GM20000 (cell line): ENCODE measurements at regions not wholly inside any gene's neighbourhood (a gene's known extent, or its start where the extent isn't known, plus 50 kb on each side); places are given as distances from the start of the nearest gene placed in this dataset.

ENCODE experiments used
- DNase-seq: peaks from one replicate; pipeline ENCODE4 v3.0.0; 2012; ENCODE audit warnings: low spot score
- TF ChIP-seq, protein P1 (sequence below): IDR thresholded peaks from 2 replicates; pipeline ENCODE4 v1.5.1; 2012; ENCODE audit warnings: mild to moderate bottlenecking, control low read depth; ENCODE audit errors: extremely low read depth, missing control alignments

DNA sequence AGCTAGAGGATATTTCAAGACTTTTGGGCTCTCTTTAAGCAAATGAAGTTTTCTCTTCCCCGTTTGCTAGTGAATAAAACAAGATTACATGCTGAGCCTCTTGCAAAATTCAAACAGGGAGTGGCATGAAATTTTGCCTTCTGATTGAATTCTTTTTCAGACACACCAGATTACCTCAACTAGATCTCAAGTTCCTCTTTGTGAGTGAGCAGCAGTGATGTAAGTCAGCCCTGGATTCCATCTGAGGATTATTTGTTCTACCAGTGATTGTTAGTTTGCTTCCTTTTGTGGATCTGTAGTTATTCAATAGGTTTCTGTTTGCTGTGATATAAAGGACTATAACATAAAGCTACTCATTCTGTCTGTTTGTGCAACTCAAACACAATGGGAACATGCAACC, 407.7 kb downstream of the LMO7 start:
- TF ChIP-seq, protein P1, sequence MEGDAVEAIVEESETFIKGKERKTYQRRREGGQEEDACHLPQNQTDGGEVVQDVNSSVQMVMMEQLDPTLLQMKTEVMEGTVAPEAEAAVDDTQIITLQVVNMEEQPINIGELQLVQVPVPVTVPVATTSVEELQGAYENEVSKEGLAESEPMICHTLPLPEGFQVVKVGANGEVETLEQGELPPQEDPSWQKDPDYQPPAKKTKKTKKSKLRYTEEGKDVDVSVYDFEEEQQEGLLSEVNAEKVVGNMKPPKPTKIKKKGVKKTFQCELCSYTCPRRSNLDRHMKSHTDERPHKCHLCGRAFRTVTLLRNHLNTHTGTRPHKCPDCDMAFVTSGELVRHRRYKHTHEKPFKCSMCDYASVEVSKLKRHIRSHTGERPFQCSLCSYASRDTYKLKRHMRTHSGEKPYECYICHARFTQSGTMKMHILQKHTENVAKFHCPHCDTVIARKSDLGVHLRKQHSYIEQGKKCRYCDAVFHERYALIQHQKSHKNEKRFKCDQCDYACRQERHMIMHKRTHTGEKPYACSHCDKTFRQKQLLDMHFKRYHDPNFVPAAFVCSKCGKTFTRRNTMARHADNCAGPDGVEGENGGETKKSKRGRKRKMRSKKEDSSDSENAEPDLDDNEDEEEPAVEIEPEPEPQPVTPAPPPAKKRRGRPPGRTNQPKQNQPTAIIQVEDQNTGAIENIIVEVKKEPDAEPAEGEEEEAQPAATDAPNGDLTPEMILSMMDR = no peak
- no peak for DNase-seq

DNA sequence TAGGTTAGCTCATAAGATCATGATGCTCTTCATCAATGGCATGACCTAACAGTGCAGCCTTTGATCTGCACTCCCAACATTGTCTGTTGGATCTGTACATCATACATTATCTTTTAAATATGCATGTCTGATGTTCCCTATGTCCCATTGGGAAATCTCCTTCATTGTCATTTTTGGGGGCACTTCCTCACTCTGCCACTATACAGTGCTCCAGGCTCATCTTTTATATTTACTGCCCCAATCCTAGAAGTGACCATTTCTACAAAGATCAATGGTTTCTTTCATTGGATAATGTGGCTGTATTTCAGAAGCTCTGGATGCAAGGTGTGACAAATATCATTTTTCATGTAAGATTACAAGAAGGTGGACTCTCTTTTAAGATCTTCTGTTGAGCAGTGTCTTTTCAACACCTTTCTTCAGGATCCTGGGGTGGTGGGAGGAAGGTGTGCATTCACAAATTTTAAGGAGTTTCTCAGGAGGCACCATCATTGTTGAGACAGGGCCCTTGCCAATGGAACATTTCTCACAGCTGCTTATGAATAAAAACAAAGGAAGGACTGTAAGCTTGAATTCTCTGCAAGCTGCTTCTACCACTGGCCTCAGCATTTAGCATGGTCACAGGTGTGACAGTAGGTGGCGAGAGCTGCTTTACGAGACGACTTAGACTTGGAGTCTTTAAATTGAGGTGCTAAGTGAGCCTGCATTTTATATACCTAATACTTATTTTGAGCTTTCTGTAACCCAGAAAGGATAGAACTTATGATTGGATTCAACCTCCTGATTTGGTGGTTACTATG, 403.0 kb downstream of the LMO7 start:
- TF ChIP-seq, protein P1 = no peak
- no peak for DNase-seq

DNA sequence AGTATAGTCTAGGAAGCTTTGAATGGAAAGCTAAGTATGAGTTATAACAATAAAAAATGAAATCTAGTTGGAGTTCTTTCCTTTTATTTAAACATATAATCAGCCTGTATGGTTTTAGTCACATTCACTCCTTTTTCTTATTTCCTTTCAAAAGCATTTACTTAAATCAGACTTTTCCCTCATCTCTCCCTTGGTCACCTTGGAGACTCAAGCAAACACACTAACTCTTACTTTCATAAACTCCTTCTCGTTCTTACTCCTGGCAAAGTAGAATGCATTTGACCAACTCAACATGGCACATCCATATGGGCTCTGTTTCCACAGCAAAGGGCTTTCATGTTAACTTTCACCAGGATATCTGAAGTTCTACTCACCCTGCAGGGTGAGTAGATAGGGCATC, 400.0 kb downstream of the LMO7 start:
- TF ChIP-seq, protein P1 = no peak
- no peak for DNase-seq

DNA sequence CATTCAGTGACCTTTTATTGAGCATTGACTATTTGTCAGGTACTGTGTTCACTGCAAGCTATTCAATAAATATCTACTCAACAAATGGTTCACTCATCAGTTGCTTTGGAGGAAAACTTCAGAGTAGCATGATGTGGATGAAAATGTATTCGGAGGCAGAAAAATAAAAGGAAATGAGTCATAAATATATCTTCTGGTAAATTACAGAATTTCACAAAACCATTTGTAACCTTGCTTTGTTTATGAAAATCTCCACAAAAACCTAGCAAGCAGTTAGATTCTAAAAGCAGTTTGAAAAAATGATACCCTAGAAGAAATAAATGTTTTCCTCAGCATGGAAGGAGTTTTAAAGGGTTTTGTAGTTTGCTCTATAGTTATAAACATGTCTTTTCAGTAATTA, 399.6 kb downstream of the LMO7 start:
- no peak for DNase-seq
- TF ChIP-seq, protein P1 = no peak

DNA sequence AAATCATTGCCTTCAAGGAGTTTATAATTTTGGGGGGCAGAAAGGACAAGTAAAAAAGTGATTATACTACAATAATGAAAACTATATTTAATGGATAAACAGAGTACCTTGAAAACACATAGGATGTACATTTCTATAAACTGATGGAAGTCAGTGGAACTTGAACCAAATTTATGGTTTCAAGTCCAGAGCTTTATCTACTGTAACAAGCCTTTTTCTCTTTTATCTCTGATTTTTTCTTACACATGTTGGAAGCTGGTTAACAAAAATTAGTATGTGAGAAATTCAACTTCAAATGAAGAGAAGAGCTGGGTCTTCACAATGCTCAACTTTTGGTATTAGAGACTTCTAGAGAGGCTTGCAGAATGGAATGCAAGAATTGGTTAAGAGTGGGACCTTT, 393.6 kb downstream of the LMO7 start:
- no peak for DNase-seq

DNA sequence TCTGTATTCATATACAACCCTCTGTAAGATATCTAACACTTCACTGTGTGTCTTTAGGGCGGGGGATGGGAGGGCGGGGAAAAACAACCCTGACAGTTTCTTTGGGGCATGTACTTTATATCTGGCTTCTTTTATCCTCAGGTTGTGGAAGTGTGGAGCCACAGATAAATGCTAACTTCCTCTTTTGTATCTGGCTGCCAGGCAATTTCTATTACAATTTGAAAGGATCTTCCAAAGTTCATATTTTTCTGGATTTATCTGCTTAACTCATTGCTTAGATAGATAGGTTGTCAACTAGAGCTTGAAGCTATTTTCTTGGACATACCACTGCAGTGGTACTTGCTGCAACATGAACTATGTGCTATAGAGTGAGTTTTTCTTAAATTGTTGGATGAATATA, 393.0 kb downstream of the LMO7 start:
- TF ChIP-seq, protein P1 = no peak
- DNase-seq = no peak

More for the DNA sequence above, 393.6 kb downstream of the LMO7 start:
- TF ChIP-seq, protein P1 = no peak

DNA sequence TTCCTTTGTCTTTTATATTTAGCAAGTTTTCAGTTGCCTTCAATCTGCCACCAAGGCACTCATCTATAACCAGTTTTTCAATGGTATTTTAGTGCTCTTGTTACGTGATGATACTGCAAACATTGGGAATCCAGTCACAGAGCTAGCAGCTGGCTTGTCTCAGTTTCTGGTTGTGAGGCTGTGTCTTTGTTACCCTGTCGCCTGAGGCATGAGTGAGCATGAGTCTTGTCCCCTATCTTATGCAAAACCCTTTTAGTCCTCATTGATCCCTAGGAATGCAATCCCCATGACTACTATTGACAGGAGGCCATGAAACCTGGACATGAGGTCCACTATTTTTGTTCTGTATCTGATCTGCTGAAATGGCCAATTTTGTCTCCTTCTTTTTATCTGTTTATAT, 391.0 kb downstream of the LMO7 start:
- TF ChIP-seq, protein P1 = no peak

More for the DNA sequence above, 391.0 kb downstream of the LMO7 start:
- no peak for DNase-seq
